GM18873 (cell line): ENCODE measurements at regions not wholly inside any gene's neighbourhood (a gene's known extent, or its start where the extent isn't known, plus 50 kb on each side); places are given as distances from the start of the nearest gene placed in this dataset.
"Not testable (repeated sequence)": the region's sequence is repeated elsewhere in the genome, so short reads cannot be mapped to it uniquely, and the experiment has no call there.

Experiments
- ATAC-seq: cut with Tn5 transposase; IDR thresholded peaks from one replicate; pipeline ENCODE4 v1.9.1; 2021; ENCODE audit warnings: mild to moderate bottlenecking, moderate library complexity, moderate number of reproducible peaks; ENCODE audit not compliant: unreplicated experiment, low FRiP score

DNA sequence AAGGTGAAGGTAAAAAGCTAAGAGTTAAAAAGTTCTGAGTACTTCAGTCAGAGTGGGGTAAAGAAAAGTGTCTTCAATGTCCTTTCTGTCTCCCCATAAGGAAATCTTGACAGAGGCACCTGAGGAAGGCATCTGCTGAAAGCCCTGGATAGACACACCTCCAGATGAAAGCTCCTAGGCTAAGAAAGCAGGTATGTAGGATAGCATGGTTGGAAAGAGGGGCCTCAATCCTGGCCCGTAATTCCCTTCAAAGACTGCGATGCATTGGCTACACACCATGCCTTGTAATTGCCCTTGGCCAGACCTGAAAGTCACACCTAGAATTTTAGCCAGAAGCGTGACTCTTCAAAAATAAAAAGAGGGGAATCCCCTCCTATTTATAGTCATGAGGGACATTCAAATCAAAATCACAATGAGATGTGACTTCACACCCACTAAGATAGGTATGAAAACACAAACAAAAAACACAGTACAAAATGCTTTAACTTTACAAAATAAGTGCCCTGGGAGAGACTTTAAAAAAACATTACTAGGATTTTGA is 809.7 kb downstream of the IPMK start:
- no peak for ATAC-seq

DNA sequence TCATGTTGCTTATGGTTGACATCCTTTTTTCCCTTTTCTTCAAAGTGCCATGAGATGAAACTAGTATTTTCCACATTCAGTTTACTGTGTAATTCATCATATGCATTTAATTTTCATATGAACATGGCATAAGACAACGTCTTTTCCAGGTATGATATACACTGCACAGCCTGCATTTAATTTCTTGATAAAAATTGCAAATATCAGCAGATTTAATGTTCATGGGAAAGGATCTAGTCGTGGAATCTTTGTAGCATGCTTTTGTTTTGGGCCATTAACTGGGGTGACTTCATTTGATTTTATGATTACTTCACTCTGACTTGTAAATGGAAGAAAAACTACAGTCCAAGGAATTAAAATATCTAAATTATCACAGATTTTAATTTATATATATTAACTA is 837.3 kb downstream of the IPMK start:
- ATAC-seq, result no peak

DNA sequence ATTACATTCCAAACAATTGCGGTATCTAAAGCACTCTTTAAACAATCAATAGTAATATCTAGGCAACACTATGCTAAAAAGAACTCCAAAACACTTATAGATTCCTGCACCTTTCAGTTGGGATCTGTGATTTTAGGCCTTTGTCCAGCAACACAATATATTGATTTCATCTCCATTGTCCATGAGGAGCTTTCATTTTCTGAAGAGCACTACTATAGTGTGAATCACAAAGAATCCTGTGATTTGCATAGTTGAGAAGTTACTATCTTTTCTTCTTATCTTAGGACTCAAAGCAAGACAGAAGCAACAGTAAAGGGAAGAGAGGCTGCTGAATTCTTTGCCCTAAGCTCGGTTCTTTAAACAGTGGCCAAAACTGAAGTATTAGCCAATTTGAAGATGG is 846.8 kb downstream of the IPMK start:
- ATAC-seq, result no peak

GRCh38 chr10:57418476-57418875 is 849.2 kb downstream of the IPMK start:
- ATAC-seq, result no peak

DNA sequence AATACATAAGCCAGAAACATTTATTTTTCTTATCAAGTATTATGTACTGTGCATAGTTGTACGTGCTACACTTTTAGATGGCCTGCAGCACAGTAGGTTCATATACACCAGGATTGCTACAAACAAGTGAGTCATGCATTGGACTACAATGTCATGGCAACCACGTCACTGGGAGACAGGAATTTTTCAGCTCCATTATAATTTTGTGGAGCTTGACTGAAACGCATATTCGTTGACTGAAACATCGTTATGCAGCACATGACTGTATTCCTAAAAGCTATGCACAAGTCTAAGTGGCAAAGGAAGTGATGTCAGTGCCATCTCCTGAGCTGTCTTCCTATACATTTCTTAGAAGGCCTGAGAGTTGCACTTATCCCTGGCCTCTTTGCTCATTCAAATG is 871.8 kb downstream of the IPMK start:
- no peak for ATAC-seq

- ATAC-seq, result no peak
Observed at GRCh38 chr10:57367412-57367811, 900.3 kb downstream of the IPMK start.

DNA sequence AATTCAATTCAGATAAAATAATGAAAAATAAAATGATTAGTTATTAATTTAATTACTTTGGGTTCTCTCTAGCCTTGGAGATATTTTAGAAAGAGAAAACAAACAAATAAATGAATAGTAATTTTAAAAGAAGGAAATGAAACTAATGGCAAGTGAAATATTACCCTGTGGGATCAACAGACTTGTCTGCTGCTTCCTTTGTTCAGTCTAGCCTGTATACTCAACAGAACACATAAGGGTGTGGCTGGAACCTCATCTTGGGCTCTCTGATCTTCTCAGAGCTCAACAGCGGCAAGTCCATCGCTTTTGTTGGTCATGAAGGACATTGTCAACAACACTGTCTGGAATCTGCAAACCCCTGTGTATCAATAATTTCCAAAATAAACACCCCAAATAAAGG is 904.9 kb downstream of the IPMK start:
- no peak for ATAC-seq

DNA sequence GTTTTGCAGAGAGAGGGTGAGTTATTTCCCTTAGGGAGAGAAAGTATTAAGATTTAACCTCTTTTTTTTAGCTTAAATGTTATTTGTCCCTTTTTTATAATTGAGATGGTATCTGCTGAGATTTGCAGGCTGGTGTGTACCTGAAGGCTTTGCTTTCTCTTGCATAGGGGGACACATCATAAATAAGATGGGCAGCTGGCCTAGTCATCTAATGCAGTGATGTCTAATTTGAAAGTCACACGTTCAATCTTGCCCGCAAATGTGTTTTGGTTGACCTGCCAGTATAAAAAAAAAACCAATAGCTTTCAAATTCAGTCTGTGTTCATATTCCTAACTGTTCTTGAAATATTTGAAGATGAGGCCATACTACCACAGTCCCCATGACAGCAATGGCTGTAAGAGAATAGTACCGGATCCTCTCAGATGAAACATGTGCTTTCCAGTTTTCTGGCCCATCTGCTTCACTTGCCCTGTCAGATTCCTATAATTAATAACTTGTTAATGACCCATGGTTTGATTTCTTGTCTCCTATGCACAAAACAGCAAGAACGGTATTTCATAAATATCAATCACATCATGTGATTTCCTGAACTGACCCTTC is 914.2 kb downstream of the IPMK start:
- no peak for ATAC-seq

DNA sequence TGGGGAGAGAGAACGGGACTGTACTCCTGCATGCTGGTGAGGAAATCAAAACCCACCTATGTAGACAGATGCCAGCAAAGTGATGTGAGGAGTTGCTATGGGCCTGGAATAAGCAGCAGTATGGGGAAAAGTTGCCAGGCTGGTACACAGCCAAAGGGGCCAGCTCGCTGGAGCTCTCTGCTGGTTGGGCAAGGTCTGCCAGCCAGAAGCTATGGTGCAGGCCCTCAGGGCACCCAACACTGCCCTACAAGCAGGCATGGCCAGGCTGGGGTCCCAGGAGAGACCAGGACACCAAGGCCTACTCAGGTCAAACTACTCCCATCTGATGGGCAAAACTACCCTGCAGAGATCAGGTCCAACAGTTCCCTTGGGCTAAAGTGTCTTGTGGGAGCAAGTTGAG is 916.6 kb downstream of the IPMK start:
- no peak for ATAC-seq

- no peak for ATAC-seq
Observed at GRCh38 chr10:57341294-57341693, 926.4 kb downstream of the IPMK start.

DNA sequence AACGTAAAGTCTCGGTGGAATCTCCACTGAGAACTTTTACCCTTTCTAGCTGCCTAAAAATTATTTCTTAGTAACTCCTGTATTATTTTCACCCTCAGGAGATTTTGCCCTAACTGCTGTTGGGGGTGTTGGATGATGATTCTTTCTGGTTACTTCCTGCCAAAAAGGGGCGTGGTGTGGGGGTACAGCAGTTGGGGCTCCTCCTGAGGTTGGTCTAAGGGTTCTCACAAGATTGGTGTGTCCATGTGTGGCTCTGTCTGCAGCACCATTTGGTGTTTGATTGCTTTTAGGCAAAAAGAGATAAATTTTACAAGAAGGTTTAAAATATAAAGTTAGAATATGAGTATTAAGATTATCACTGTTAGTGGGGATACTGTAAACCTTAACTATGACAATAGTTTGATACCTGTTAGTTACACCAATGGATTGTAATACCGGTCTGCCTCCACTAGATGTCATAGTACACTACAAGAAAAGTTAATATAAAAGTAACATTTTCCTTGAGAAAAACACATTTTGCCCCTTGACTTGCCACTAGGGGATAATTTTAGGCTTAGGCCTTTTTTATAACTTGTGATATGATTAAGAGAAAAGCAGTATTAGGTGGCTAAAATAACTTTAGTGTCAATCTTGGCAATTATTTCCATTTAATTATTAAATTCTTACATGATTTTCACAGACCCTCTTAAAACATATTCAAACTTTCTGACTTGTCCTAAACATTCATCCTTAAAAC is 928.7 kb downstream of the IPMK start:
- ATAC-seq, result no peak

DNA sequence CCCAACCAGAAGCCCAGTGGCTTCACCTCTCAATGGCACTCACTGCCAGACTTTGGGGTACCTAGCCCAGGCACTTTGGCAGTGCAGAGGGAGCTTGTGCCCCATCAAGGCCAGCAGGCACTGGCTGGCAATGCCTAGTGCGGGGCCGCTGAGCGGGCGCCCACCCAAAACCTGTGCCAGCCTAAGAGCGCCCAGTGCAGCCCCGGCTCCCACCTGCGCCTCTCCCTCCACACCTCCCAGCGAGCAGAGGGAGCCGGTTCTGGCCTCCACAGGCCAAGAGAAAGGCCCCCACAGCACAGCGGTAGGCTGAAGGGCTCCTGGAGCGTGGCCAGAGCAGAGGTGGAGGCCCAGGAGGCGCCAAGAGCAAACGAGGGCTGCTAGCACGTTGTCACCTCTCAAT is 930.8 kb downstream of the IPMK start:
- ATAC-seq, result no peak

- ATAC-seq, result no peak
Observed at GRCh38 chr10:57336341-57336740, 931.4 kb downstream of the IPMK start.

DNA sequence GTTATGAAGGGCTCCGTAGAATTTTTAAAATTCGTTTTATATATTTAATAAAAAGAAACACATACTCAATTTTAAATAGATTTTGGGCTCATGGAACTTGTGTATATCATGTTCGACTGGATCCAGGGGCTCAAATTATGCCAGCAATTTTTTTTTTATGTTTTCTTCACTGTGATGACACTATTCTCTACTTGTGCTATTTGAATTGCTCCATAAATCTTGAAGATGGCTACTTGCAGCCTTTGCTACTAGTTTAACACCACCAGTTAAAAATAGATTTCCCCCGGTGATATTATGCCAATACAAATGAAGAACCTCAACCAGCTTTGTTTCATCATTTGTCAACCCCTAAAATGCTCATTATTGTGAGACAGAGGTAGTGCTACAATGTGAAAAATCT is 933.2 kb downstream of the IPMK start:
- no peak for ATAC-seq

DNA sequence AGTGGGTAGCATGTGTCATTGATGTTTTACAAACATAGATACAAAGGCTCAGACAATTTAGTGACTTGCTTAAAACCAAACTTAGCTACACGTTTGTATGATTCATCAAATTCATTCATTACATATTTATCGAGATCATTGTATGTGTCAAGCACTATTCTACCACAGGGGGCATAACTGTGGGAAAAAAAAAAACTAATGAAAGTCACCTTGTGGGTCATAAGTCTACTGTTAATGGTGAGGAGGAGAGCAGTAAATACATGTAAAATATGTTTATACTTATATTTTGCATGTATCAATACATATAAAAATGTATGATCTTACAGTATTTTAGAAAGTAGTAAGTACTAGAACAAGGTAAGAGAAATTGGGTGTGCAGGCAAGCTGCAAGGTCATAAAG is 933.8 kb downstream of the IPMK start:
- no peak for ATAC-seq

- not testable (repeated sequence) for ATAC-seq
Observed at GRCh38 chr10:57321400-57321854, 946.3 kb downstream of the IPMK start.

- ATAC-seq, result no peak
Observed at GRCh38 chr10:57320416-57320815, 947.3 kb downstream of the IPMK start.

- ATAC-seq, result no peak
Observed at GRCh38 chr10:57314046-57314445, 953.0 kb upstream of the ZWINT start.

DNA sequence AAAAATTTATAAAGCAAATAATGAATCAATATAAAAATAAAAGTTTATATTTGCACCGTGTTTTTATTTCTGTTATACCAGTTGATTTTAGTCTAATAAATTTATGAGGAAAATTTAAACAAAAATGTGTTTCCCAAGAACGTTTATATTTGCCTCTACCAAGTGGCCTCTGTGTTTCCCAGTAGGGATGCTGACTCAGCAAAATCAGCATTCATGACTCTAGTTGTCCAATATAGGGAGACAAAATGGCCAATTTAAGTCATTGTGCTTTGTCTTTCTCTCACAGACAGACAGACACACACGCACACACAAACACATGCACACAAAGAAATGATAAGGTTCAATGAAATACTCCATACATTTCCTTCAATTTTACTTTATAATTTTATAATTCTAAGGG is 942.5 kb upstream of the ZWINT start:
- no peak for ATAC-seq

DNA sequence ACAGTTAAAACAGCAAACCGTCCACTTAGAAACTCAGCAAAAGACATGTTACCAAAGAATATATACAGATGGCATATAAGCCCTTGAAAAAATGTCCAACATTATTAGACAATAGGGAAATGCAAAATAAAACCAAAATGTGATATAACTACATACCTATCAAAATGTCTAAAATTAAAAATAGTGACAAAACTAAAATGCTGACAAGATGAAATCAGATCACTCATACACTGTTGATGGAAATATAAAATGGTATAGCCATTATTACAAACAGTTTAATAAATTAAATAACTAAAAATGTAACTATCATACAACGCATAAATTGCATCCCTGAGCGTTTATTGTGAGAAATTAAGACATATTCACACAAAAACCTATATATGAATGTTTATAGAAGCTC is 939.7 kb upstream of the ZWINT start:
- no peak for ATAC-seq

GRCh38 chr10:57294698-57295097 is 933.6 kb upstream of the ZWINT start:
- no peak for ATAC-seq

DNA sequence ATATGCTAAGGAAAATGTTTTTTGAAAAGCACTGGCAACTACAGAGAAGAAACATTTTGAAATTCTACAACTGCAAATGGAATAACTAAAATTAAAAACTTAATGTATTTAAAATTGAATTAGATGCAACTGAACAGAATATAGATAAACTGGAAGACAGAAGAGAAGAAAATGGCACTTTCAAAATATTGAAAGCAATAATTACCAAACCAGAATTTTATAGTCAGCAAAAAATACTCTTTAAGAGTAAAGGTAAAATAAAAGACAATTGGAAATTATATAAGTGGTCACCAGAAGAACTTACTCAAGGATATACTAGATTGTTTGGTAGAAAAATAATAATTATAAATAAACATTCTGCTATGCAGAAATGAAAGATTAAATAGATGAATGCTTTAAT is 927.7 kb upstream of the ZWINT start:
- no peak for ATAC-seq
